CD8-positive, alpha-beta memory T cell (primary cell): ENCODE measurements at regions not wholly inside any gene's neighbourhood (a gene's known extent, or its start where the extent isn't known, plus 50 kb on each side); places are given as distances from the start of the nearest gene placed in this dataset.
"Not testable (repeated sequence)": the region's sequence is repeated elsewhere in the genome, so short reads cannot be mapped to it uniquely, and the experiment has no call there.

Experiments
- CTCF ChIA-PET: fragments of 350-600 bp; sonication (Branson Sonifier 250); formaldehyde crosslinking; loops from one replicate; lab custom pipeline; 2021; ENCODE audit warnings: antibody characterized with exemption; lab: Charles Lee
- POLR2A ChIA-PET: fragments of 350-600 bp; sonication (Branson Sonifier 250); formaldehyde crosslinking; loops from one replicate; lab custom pipeline; 2021; ENCODE audit warnings: antibody characterized with exemption; lab: Charles Lee
- DNase-seq, 5 donors: peaks; one replicate each; pipeline versions ENCODE4 v3.0.0 to v3.0.0-alpha.2; 2020 to 2022; ENCODE audit warnings: mixed read lengths in 1 of 5
- H3K27ac ChIP-seq: one replicate; pipeline ENCODE4 v1.7.0; 2013; ENCODE audit warnings: low read depth, mild to moderate bottlenecking, low read length, moderate library complexity
- H3K27me3 ChIP-seq: 2 replicates; pipeline ENCODE4 v1.7.0; 2013; ENCODE audit warnings: low read length, mild to moderate bottlenecking; ENCODE audit not compliant: insufficient read depth, poor library complexity, severe bottlenecking
- H3K36me3 ChIP-seq: 2 replicates; pipeline ENCODE4 v1.7.0; 2013; ENCODE audit warnings: mild to moderate bottlenecking, low read length, moderate library complexity; ENCODE audit not compliant: insufficient read depth
- H3K4me1 ChIP-seq: 2 replicates; pipeline ENCODE4 v1.7.0; 2013; ENCODE audit warnings: mild to moderate bottlenecking, low read length, moderate library complexity; ENCODE audit not compliant: insufficient read depth
- H3K4me3 ChIP-seq: 2 replicates; pipeline ENCODE4 v1.7.0; 2013; ENCODE audit warnings: mild to moderate bottlenecking, low read length
- H3K9me3 ChIP-seq: 2 replicates; pipeline ENCODE4 v1.7.0; 2013; ENCODE audit warnings: mild to moderate bottlenecking, low read length
- H3K27ac Mint-ChIP-seq, 8 donors: one replicate each; pipeline ENCODE4 v1.8.0; 2020 to 2021; ENCODE audit warnings: mixed read lengths in 8 of 8, mild to moderate bottlenecking in 6 of 8, inconsistent platforms in 3 of 8, moderate library complexity in 3 of 8
- H3K27me3 Mint-ChIP-seq, 2 donors: one replicate each; pipeline ENCODE4 v1.8.0; 2020 to 2021; ENCODE audit warnings: mixed read lengths in 2 of 2, mild to moderate bottlenecking in 1 of 2, moderate library complexity in 1 of 2
- H3K36me3 Mint-ChIP-seq, 3 donors: one replicate each; pipeline ENCODE4 v1.8.0; 2020 to 2021; ENCODE audit warnings: mixed read lengths in 3 of 3, inconsistent platforms in 1 of 3, mild to moderate bottlenecking in 1 of 3
- H3K4me1 Mint-ChIP-seq, 3 donors: one replicate each; pipeline ENCODE4 v1.8.0; 2020 to 2021; ENCODE audit warnings: mixed read lengths in 3 of 3, inconsistent platforms in 1 of 3, mild to moderate bottlenecking in 1 of 3
- H3K4me3 Mint-ChIP-seq, 7 donors: one replicate each; pipeline ENCODE4 v1.8.0; 2020 to 2021; ENCODE audit warnings: mixed read lengths in 7 of 7, mild to moderate bottlenecking in 6 of 7, moderate library complexity in 4 of 7, inconsistent platforms in 2 of 7
- H3K9me3 Mint-ChIP-seq, 5 donors: one replicate each; pipeline ENCODE4 v1.8.0; 2020 to 2022; ENCODE audit warnings: mixed read lengths in 5 of 5, mild to moderate bottlenecking in 3 of 5, moderate library complexity in 2 of 5, inconsistent platforms in 1 of 5

- Histone ChIP-seq H3K4me3 (no peak overlapping the region), H3K9me3 (no peaks in the 10 kb centered on the region), H3K27ac (no peak overlapping the region), H3K36me3 (no peaks in the 10 kb centered on the region), H3K27me3 (no peaks in the 10 kb centered on the region), H3K4me1 (no peaks in the 10 kb centered on the region)
- CTCF ChIA-PET: no interaction called here
- POLR2A ChIA-PET: no interaction called here
- H3K27me3 Mint-ChIP-seq: no peaks in the 10 kb centered on the region
- H3K9me3 Mint-ChIP-seq: peaks cover under 1 to 29% (median 4%) of the 10 kb centered on the region in 5 donors
- no peaks in the 10 kb centered on the region for H3K4me1 Mint-ChIP-seq
- no peak overlapping the region for H3K4me3 Mint-ChIP-seq
- no peak for DNase-seq
- no peak overlapping the region for H3K27ac Mint-ChIP-seq
- H3K36me3 Mint-ChIP-seq: no peaks in the 10 kb centered on the region
These were observed 579.3 kb downstream of the PIK3C3 start for GRCh38 chr18:42534313-42534712.

- Histone ChIP-seq H3K9me3 (no peaks in the 10 kb centered on the region), H3K36me3 (no peaks in the 10 kb centered on the region), H3K4me1 (no peaks in the 10 kb centered on the region), H3K27me3 (no peaks in the 10 kb centered on the region), H3K27ac (no peak overlapping the region), H3K4me3 (no peak overlapping the region)
- Mint-ChIP-seq H3K36me3 (no peaks in the 10 kb centered on the region), H3K27me3 (no peaks in the 10 kb centered on the region), H3K4me3 (no peak overlapping the region), H3K4me1 (no peaks in the 10 kb centered on the region), H3K9me3 (peaks cover 0 to 29% (median 3%) of the 10 kb centered on the region in 5 donors), H3K27ac (no peak overlapping the region)
- ChIA-PET POLR2A (no interaction called here), CTCF (no interaction called here)
- no peak for DNase-seq
These were observed 579.0 kb downstream of the RIT2 start for GRCh38 chr18:42536442-42536841.

GRCh38 chr18:42537291-42537690 lies 578.2 kb downstream of the RIT2 start:
- Mint-ChIP-seq H3K27ac (no peak overlapping the region), H3K4me1 (no peaks in the 10 kb centered on the region), H3K27me3 (no peaks in the 10 kb centered on the region), H3K4me3 (no peak overlapping the region), H3K9me3 (peaks cover 0 to 29% (median 4%) of the 10 kb centered on the region in 5 donors), H3K36me3 (no peaks in the 10 kb centered on the region)
- H3K4me1 ChIP-seq: no peaks in the 10 kb centered on the region
- no peak for DNase-seq
- H3K27me3 ChIP-seq: no peaks in the 10 kb centered on the region
- no peaks in the 10 kb centered on the region for H3K9me3 ChIP-seq
- POLR2A ChIA-PET: no interaction called here
- no peaks in the 10 kb centered on the region for H3K36me3 ChIP-seq
- H3K27ac ChIP-seq: no peak overlapping the region
- CTCF ChIA-PET: no interaction called here
- H3K4me3 ChIP-seq: no peak overlapping the region

- no peak overlapping the region for H3K27ac Mint-ChIP-seq
- Histone ChIP-seq H3K27ac (no peak overlapping the region), H3K36me3 (no peaks in the 10 kb centered on the region), H3K4me3 (no peak overlapping the region), H3K4me1 (no peaks in the 10 kb centered on the region), H3K27me3 (no peaks in the 10 kb centered on the region), H3K9me3 (no peaks in the 10 kb centered on the region)
- H3K4me1 Mint-ChIP-seq: no peaks in the 10 kb centered on the region
- peaks cover 1 to 11% (median 6%) of the 10 kb centered on the region in 5 donors for H3K9me3 Mint-ChIP-seq
- CTCF ChIA-PET: no interaction called here
- H3K4me3 Mint-ChIP-seq: no peak overlapping the region
- DNase-seq: no peak
- POLR2A ChIA-PET: no interaction called here
- no peaks in the 10 kb centered on the region for H3K27me3 Mint-ChIP-seq
- H3K36me3 Mint-ChIP-seq: no peaks in the 10 kb centered on the region
These were observed 570.6 kb downstream of the RIT2 start for GRCh38 chr18:42544901-42545300.

GRCh38 chr18:42545825-42546224 lies 569.7 kb downstream of the RIT2 start:
- H3K27ac Mint-ChIP-seq: no peak overlapping the region
- H3K9me3 ChIP-seq: no peaks in the 10 kb centered on the region
- H3K4me3 Mint-ChIP-seq: no peak overlapping the region
- peaks cover 1 to 11% (median 6%) of the 10 kb centered on the region in 5 donors for H3K9me3 Mint-ChIP-seq
- H3K36me3 ChIP-seq: no peaks in the 10 kb centered on the region
- no peak overlapping the region for H3K4me3 ChIP-seq
- no peaks in the 10 kb centered on the region for H3K4me1 Mint-ChIP-seq
- ChIA-PET POLR2A (no interaction called here), CTCF (no interaction called here)
- no peaks in the 10 kb centered on the region for H3K27me3 Mint-ChIP-seq
- no peaks in the 10 kb centered on the region for H3K4me1 ChIP-seq
- no peaks in the 10 kb centered on the region for H3K27me3 ChIP-seq
- no peaks in the 10 kb centered on the region for H3K36me3 Mint-ChIP-seq
- DNase-seq: no peak
- H3K27ac ChIP-seq: no peak overlapping the region

- no peak for DNase-seq
- no peak overlapping the region for H3K27ac ChIP-seq
These were observed 567.0 kb downstream of the RIT2 start for GRCh38 chr18:42548493-42548892.

GRCh38 chr18:42549596-42549995 lies 565.9 kb downstream of the RIT2 start:
- ChIA-PET CTCF (no interaction called here), POLR2A (no interaction called here)
- Histone ChIP-seq H3K4me3 (no peak overlapping the region), H3K9me3 (no peaks in the 10 kb centered on the region), H3K4me1 (no peaks in the 10 kb centered on the region), H3K27ac (no peak overlapping the region), H3K36me3 (no peaks in the 10 kb centered on the region), H3K27me3 (no peaks in the 10 kb centered on the region)
- no peak overlapping the region for H3K27ac Mint-ChIP-seq
- no peak for DNase-seq
- no peaks in the 10 kb centered on the region for H3K36me3 Mint-ChIP-seq
- no peaks in the 10 kb centered on the region for H3K27me3 Mint-ChIP-seq
- H3K4me3 Mint-ChIP-seq: no peak overlapping the region
- H3K4me1 Mint-ChIP-seq: no peaks in the 10 kb centered on the region
- peaks cover 1 to 19% (median 10%) of the 10 kb centered on the region in 5 donors for H3K9me3 Mint-ChIP-seq

More at GRCh38 chr18:42548493-42548892, 567.0 kb downstream of the RIT2 start:
- Histone ChIP-seq H3K27me3 (no peaks in the 10 kb centered on the region), H3K36me3 (no peaks in the 10 kb centered on the region), H3K4me1 (no peaks in the 10 kb centered on the region), H3K4me3 (no peak overlapping the region), H3K9me3 (no peaks in the 10 kb centered on the region)
- no peaks in the 10 kb centered on the region for H3K36me3 Mint-ChIP-seq
- CTCF ChIA-PET: no interaction called here
- H3K4me3 Mint-ChIP-seq: no peak overlapping the region
- H3K27me3 Mint-ChIP-seq: no peaks in the 10 kb centered on the region
- H3K27ac Mint-ChIP-seq: no peak overlapping the region
- H3K9me3 Mint-ChIP-seq: peaks cover under 1 to 17% (median 6%) of the 10 kb centered on the region in 5 donors
- H3K4me1 Mint-ChIP-seq: no peaks in the 10 kb centered on the region
- POLR2A ChIA-PET: no interaction called here

GRCh38 chr18:42552559-42552958 lies 562.9 kb downstream of the RIT2 start:
- POLR2A ChIA-PET, H3K4me3 Mint-ChIP-seq, H3K4me3 ChIP-seq, CTCF ChIA-PET, H3K27me3 Mint-ChIP-seq, H3K9me3 ChIP-seq, H3K4me1 ChIP-seq, H3K27me3 ChIP-seq, DNase-seq, H3K36me3 ChIP-seq, H3K27ac ChIP-seq, H3K36me3 Mint-ChIP-seq, H3K27ac Mint-ChIP-seq, H3K4me1 Mint-ChIP-seq: not testable (repeated sequence)
- H3K9me3 Mint-ChIP-seq: peaks cover 0 to 32% (median 13%) of the 10 kb centered on the region in 5 donors
